CD4-positive, alpha-beta T cell treated with Interferon gamma for 1 hour (primary cell): ENCODE measurements at regions not wholly inside any gene's neighbourhood (a gene's known extent, or its start where the extent isn't known, plus 50 kb on each side); places are given as distances from the start of the nearest gene placed in this dataset.

Source experiments
- DNase-seq: peaks from one replicate; pipeline ENCODE4 v3.0.0-alpha.2; 2020

DNA sequence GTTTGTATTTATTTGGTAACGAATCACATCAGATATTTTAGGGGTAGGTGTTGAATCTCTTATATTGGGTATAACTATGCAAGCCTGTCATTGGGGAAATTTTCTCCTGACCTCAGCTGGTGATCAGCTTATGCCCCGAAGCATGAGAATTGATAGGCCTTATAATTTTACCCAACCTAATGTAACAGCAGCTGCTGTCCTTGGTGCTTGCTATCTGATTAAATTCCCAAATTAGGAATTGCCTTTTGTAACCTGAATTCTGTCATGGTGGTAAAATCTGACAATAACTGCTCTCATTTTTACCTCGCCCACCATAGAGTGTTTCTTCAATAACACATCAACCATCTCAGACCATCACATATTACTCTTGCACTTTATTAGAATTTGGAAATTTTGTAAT is 1542.6 kb upstream of the PIK3C3 start:
- no peak for DNase-seq

DNA sequence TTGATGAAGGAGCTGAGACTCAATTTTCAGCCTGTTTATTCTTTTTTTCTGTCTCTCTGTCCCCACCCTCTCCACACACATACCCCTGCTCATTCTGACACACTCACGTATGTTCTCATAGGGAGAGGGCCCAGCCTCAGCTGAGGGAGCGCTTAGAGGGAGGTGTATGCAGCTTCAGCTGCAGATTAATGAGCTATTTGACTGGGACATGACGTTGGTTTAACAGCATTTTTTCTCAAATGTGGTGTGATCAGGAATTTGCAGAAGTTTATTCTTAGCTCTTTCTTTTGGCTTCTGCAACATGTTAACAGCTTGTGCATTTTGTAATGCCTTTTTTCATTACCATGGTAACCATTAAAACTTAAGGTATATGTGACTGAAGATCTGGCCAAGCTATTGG is 1547.1 kb upstream of the PIK3C3 start:
- no peak for DNase-seq

GRCh38 chr18:40404284-40404683 is 1550.8 kb upstream of the PIK3C3 start:
- DNase-seq: no peak

- no peak for DNase-seq
Measured at GRCh38 chr18:40402052-40402451, 1553.0 kb upstream of the PIK3C3 start.

DNA sequence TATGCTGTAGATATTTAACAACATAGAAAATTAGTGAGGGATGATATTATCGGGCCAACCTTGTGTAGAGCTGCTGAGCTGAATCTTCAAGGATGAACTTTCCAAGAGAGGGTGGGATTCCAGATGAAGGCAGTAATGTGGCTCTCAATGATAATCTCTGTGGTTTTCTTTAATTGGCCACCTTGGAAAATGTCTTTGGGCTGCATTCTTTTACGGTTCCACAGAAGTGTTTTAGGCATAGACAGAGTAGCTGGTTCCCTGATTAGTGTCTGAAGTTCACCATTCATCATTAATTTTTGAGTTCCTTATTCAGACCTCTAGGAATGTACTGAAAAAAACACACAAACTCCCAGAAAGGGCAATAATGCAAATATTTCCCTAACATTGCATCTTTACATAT is 1566.9 kb upstream of the PIK3C3 start:
- DNase-seq: no peak

GRCh38 chr18:40387130-40387787 is 1567.8 kb upstream of the PIK3C3 start:
- DNase-seq: no peak

DNA sequence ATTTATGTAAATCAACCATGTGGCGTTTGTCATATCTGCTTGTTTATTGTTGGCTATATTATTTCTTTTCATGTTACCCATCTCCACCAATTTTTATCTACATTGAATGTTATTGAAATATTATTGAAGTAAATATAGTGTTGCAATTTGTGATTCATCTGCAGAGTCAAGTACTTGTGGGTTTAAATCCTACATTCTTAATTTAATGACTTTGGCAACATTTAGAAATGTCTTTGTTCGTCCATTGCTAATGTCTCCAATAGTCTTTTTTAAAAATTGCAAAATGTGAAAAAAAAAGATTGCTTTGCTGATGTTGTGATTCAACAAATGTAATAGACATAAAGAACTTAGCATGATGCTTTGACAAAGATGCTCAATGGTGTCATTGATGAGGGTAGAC is 1572.8 kb upstream of the PIK3C3 start:
- DNase-seq: no peak

DNA sequence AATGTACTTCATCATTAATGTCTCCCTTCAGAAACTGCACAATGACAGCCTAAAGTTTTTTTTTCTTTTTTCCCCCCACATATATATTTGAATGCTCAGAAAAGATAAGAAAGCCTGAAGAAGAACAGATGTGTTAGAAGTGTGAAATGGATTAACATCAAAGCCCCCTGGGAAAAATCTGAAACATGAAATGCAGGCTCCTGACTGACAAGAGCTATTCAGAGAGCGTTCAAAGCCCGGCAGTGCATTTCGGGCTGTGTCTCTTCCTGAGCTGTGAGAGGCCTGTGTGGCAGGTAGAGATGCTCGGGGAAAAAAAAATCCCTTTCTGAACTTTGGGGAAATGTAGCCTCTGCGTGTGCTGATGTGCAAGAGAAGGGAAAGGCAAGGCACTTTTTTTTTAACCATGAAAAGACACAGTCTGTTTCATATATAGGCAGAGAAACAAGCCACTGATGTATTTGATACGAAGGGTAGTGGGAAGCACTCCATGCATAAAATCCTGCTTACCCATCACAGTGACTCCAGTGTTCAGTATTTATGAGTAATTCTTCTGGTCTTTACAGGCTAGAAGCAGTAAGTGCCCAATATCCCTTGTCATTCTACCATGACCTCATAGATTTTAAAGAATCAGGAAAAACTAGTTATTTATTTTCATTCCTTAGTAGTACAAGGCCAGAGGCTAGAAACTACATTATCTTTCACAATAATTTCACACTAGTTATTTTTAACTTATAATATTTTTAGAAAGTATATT is 1574.2 kb upstream of the PIK3C3 start:
- no peak for DNase-seq

- no peak for DNase-seq
Measured at GRCh38 chr18:40375837-40376236, 1579.2 kb upstream of the PIK3C3 start.

DNA sequence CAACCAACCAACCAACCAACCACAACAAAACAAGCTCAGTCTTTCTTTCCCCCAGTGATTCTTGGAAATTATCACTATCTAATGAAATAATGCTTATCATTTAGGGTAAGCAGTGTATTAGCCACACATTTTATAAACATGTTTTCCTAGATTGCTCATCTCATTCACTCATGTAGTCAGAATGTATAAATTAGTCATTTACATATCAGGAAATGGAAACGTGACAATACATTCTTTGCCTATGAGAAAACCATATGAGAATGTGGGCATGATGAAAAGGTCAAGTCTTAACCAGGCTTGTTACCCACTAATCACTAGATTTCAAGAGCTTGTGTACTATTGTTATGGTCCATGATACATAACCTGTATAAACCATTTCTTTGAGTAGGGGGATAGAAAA is 1583.4 kb upstream of the PIK3C3 start:
- DNase-seq: no peak

GRCh38 chr18:40367576-40367975 is 1587.5 kb upstream of the PIK3C3 start:
- no peak for DNase-seq

DNA sequence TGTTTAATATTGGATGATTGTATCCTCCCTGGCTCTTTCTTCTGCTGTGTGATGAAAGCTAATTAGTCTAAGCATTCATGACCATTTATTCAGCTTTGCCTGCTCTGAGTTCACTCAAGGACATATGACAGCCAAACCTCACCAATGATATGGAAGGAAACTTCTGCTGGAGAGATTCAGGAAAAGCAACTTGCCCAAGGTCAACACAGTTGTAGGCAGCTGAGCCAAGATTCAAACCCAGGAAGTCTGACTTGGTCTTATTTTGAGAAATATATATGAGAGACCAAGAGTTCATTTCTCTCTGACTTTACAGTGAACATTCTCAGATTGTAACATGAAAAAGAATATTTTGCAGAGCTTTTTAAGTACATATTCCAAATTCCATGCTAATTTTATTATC is 1588.5 kb upstream of the PIK3C3 start:
- no peak for DNase-seq

GRCh38 chr18:40365526-40365925 is 1589.5 kb upstream of the PIK3C3 start:
- DNase-seq: no peak

DNA sequence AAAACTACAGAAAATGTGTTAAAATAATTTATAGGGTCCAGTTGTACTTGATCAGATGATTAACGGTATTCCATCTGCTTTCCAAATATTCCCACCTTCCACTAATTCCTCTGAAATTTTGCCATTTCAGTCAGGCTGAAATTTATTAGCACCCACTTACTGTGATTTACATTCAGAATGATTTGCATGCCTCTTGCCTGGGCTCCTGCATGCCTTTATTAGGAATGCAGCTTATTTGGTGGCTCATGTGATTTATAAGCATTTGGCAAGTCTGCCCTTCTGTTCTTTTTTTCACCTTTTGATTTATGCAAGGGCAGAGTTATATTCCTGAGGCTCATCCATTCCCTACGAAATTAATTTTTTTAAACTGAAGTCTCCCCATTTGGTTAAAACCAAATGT is 1594.5 kb upstream of the PIK3C3 start:
- no peak for DNase-seq

DNA sequence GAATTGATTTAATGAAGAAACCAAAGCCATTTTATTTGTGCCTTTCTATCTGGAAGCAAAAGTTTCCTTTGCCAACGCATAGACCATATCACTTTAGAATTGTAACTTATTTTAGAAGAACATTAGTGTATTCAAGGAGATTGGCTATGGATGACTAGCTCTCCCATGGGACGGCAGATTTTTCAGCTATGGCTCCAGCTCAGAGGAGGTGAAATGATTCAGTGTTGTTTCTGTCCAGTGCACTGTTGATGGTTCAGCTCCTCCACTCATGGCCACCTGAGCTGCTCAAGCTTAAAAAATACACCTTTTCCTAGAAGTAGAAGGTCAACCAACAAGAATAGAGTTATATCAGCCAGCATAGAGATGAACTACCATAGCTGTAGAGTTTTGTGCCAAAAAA is 1597.5 kb upstream of the PIK3C3 start:
- DNase-seq: no peak

- DNase-seq: no peak
Measured at GRCh38 chr18:40356168-40356567, 1598.9 kb upstream of the PIK3C3 start.

- DNase-seq: no peak
Measured at GRCh38 chr18:40355726-40356125, 1599.3 kb upstream of the PIK3C3 start.

DNA sequence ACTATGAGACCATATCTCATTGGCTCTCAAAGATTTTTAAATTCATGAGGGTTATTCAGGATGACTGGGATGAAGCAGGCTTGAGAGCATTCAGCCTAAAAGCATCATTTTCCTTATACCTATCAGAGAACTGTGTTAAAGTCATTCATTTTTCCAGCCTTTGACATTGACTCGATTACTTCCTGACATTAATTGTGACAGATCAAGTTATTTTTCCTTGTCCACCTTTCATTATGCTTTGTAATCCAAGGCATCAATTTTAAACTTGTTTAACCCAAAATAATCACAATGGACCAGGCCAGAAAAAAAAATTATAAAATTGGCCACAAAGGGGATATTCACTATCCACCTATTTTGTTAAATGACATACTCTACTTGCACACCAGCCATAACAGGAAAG is 1606.8 kb upstream of the PIK3C3 start:
- no peak for DNase-seq

- no peak for DNase-seq
Measured at GRCh38 chr18:40347261-40347660, 1607.8 kb upstream of the PIK3C3 start.

DNA sequence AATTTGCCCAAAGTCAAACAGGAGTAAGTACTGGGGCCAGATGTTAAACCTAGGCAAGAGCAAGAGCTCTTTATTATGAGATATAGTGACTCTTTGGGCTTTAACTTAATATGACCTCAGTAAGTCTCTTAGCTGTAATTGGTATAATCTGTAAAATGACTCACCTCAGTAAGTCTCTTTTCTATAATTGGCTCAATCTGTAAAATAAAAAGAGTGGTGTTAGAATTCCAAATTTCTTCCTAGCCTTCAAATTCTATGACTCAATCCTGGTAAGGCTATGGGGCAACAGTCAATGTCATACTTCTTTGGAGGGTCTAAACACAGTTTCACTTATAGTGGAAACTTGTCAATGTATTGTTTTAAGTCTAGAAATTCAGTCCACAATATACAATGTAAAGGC is 1608.9 kb upstream of the PIK3C3 start:
- no peak for DNase-seq

DNA sequence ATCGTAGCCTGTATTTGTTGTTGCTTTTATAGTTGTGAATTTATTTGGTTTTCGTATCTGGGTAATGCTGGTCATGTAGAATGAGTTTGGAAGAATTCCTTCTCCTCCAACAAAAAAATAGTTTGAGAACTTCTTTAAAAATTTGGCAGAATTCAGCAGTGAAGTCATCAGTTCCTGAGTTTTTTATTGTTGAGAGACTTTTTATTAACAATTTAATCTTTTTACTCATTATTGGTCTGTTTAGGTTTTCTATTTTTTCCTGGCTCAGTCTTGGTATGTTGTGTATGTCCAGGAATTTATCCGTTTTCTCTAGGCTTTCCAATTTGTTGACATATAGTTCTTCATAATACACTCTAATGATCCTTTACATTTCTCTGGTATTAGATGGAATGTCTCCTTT is 1613.3 kb upstream of the PIK3C3 start:
- no peak for DNase-seq

DNA sequence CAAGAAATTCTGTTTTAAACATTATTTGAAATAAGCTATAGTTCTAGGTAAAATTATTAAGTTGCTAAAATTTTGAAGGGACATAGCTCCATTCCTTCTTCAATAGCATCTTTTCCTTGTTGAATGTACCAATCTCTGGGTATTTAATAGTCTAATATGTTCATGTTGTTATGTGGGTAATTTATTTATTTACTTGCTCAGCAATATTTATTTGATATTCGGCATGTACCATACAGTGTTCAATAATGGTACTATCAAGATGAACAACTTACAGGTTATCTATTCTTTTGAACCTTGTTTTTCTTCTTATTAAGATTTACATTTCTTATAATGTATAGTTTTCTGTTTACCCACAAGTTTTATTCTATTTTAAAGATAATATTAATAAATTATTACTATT is 1616.8 kb upstream of the PIK3C3 start:
- DNase-seq: no peak

DNA sequence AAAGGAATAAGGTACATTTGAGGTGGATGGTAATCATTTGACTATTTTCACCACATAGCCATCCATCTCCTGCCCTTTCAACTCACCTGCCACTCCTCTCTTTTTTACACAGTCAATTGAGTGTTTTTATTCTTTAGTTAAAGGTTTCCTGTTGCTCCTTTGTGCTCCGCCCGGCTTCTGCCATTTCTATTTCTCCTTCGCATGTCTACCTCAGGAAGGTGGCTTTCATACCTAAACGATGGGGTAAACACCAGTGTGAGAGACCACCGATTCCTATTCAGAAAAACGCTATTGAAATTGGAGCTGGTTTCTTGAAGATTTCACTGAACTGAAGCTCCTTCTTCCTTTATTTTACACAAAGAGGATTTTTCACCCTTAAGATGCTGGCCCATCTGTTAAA is 1628.0 kb upstream of the PIK3C3 start:
- DNase-seq: no peak

GRCh38 chr18:40325988-40326387 is 1629.0 kb upstream of the PIK3C3 start:
- DNase-seq: no peak

DNA sequence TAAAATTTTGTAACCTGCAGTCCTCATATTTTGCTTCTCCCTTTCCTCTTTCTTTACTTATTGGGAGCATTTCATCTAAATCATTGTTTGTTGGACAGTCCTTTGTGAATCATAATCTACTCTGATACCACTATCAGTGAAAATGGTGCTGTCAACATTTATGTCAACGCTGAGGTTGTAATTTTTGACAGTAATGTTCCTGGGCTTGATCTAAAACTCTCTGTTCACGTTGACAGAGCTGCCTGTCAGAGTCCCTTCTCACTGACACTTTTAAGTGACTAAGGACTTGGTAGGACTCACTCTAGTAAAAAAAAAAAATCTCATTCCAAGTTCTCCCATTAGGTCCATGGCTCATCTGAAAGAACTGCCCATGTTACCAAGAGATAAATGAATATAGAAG is 1640.8 kb upstream of the PIK3C3 start:
- DNase-seq: no peak
